Activated B cell treated with CpG ODN at 0.5 μM for 24 hours (primary cell): ENCODE measurements at regions not wholly inside any gene's neighbourhood (a gene's known extent, or its start where the extent isn't known, plus 50 kb on each side); places are given as distances from the start of the nearest gene placed in this dataset.

Experiments used
- ATAC-seq: fragments of 200-7000 bp; cut with Tn5 transposase; one replicate; pipeline ENCODE4 v1.10.0; 2021; ENCODE audit warnings: low read depth, mild to moderate bottlenecking, moderate library complexity
- CTCF ChIA-PET: fragments of 350-600 bp; sonication (Branson Sonifier 250); formaldehyde crosslinking; loops from one replicate; lab custom pipeline; 2021; ENCODE audit warnings: antibody characterized with exemption; lab: Charles Lee
- POLR2A ChIA-PET: fragments of 350-600 bp; sonication (Branson Sonifier 250); formaldehyde crosslinking; loops from one replicate; lab custom pipeline; 2021; ENCODE audit warnings: antibody characterized with exemption; lab: Charles Lee
- DNase-seq: peaks from one replicate; pipeline ENCODE4 v3.0.0; 2022
- H3K27ac Mint-ChIP-seq: one replicate; pipeline ENCODE4 v1.8.0; 2020; ENCODE audit warnings: mixed read lengths
- H3K27me3 Mint-ChIP-seq: one replicate; pipeline ENCODE4 v1.8.0; 2021; ENCODE audit warnings: mixed read lengths
- H3K36me3 Mint-ChIP-seq: one replicate; pipeline ENCODE4 v1.8.0; 2021; ENCODE audit warnings: low read depth, mixed read lengths
- H3K4me1 Mint-ChIP-seq: one replicate; pipeline ENCODE4 v1.8.0; 2021; ENCODE audit warnings: mixed read lengths
- H3K4me3 Mint-ChIP-seq: one replicate; pipeline ENCODE4 v1.8.0; 2020; ENCODE audit warnings: mild to moderate bottlenecking, mixed read lengths
- H3K9me3 Mint-ChIP-seq: one replicate; pipeline ENCODE4 v1.8.0; 2020; ENCODE audit warnings: mixed read lengths
- CTCF ChIP-seq: fragments of 200-600 bp; IDR thresholded peaks from one replicate; pipeline ENCODE4 v1.8.0; 2022; ENCODE audit warnings: antibody characterized with exemption, mild to moderate bottlenecking
- intact Hi-C: fragments of 100-400 bp; cut with micrococcal nuclease; formaldehyde crosslinking; loops from one replicate; pipeline ENCODE4 v1.15.1; 2024

DNA sequence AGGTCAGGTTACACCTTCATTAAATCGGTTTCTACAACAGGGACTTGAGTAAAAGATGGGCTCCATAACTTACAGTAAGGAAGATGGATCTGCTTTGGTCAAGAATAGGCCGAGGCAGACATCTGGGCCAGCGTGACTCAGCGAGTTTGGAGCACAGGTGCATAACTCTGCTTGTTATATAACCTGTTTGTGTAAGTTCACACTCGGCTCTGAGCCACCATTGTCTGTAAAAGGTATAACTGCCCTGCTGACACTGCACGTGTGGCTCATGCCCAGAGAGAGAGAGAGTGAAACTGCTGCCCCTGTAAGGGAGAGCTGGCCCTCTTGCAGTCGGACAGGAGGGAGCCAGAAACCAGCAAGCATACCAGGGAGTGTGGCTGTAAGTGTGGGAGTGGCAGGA, 737.9 kb upstream of the SLC35B3 start:
- intact Hi-C loops, result no loop called here
- no peak for TF ChIP-seq CTCF
- no peaks in the 10 kb centered on the region for H3K4me1 Mint-ChIP-seq
- POLR2A ChIA-PET, result no interaction called here
- no peaks in the 10 kb centered on the region for H3K36me3 Mint-ChIP-seq
- peaks cover 8% of the 10 kb centered on the region for H3K9me3 Mint-ChIP-seq
- CTCF ChIA-PET, result no interaction called here
- no peak overlapping the region for H3K27ac Mint-ChIP-seq
- no peak overlapping the region for H3K4me3 Mint-ChIP-seq
- no peaks in the 10 kb centered on the region for H3K27me3 Mint-ChIP-seq
- no peak for ATAC-seq
- DNase-seq, result no peak

GRCh38 chr6:9172096-9172495, 736.8 kb upstream of the SLC35B3 start:
- no peak for TF ChIP-seq CTCF
- Mint-ChIP-seq H3K9me3 (peaks cover 8% of the 10 kb centered on the region), H3K4me3 (no peak overlapping the region), H3K4me1 (no peaks in the 10 kb centered on the region), H3K27me3 (no peaks in the 10 kb centered on the region), H3K36me3 (no peaks in the 10 kb centered on the region), H3K27ac (no peak overlapping the region)
- intact Hi-C loops, result no loop called here
- ATAC-seq, result no peak
- no peak for DNase-seq
- POLR2A ChIA-PET, result no interaction called here
- CTCF ChIA-PET, result no interaction called here

DNA sequence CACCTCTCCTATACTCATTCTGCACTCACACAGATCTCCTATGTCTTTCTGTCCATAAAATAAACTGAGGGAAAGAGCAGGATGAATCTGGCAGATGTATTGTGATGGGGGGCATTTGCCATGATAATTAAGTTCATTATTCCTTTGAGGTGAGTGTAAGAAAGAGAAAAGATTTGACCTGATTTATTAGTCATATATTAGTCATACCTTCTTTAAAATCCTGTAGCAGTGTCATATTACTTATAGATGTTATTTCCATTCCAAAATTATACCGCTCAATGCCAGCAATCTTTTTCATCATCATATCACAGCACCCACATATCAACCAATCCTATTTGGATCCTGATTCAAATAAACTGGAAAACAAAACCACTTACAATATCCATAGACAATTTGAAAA, 733.3 kb upstream of the SLC35B3 start:
- H3K36me3 Mint-ChIP-seq, result no peaks in the 10 kb centered on the region
- H3K27me3 Mint-ChIP-seq, result no peaks in the 10 kb centered on the region
- ATAC-seq, result no peak
- CTCF ChIA-PET, result no interaction called here
- TF ChIP-seq CTCF, result no peak
- H3K4me3 Mint-ChIP-seq, result no peak overlapping the region
- peaks cover 10% of the 10 kb centered on the region for H3K9me3 Mint-ChIP-seq
- POLR2A ChIA-PET, result no interaction called here
- H3K27ac Mint-ChIP-seq, result no peak overlapping the region
- no peak for DNase-seq
- intact Hi-C loops, result no loop called here
- H3K4me1 Mint-ChIP-seq, result no peaks in the 10 kb centered on the region

DNA sequence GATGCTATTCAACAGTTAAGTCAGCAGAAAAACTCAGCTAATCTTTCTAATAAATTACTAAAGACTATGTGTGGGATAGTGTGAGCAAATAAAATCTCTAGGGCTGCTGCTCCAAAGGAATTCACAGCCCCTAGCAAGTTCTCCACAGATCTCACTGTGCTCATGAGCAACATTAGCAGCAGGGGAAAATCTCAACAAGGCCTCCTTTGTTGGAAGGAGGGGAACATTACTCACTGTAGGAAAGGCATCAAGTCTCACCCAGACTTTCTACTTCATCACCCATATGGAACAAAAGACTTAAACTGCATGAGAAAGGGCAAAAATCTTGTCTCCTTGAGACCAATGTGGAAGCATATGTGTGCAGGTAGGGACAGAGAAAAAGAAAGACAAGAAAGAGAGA, 726.4 kb upstream of the SLC35B3 start:
- Mint-ChIP-seq H3K27ac (no peak overlapping the region), H3K36me3 (no peaks in the 10 kb centered on the region), H3K27me3 (no peaks in the 10 kb centered on the region), H3K4me3 (no peak overlapping the region), H3K9me3 (peaks cover 19% of the 10 kb centered on the region), H3K4me1 (no peaks in the 10 kb centered on the region)
- POLR2A ChIA-PET, result no interaction called here
- ATAC-seq (no peak), DNase-seq (no peak)
- no peak for TF ChIP-seq CTCF
- CTCF ChIA-PET, result no interaction called here
- intact Hi-C loops, result no loop called here

- TF ChIP-seq CTCF, result no peak
- ATAC-seq (no peak), DNase-seq (no peak)
- Mint-ChIP-seq H3K4me3 (no peak overlapping the region), H3K36me3 (no peaks in the 10 kb centered on the region), H3K4me1 (no peaks in the 10 kb centered on the region), H3K9me3 (peaks cover 15% of the 10 kb centered on the region), H3K27me3 (no peaks in the 10 kb centered on the region), H3K27ac (no peak overlapping the region)
- intact Hi-C loops, result no loop called here
- ChIA-PET CTCF (no interaction called here), POLR2A (no interaction called here)
These were observed 723.7 kb upstream of the SLC35B3 start for GRCh38 chr6:9159051-9159450.
